Kidney (tissue), 13 donors: ENCODE measurements at regions not wholly inside any gene's neighbourhood (a gene's known extent, or its start where the extent isn't known, plus 50 kb on each side); places are given as distances from the start of the nearest gene placed in this dataset.

Experiments
- DNase-seq, 5 donors: peaks; one replicate each; pipeline ENCODE4 v3.0.0-alpha.2; 2013 to 2020
- FAIRE-seq: peaks from 2 replicates; lab custom pipeline; 2012; peaks lifted over from hg19 to GRCh38; lab: Jason Lieb, UNC
- H3K27ac ChIP-seq, 2 donors: one replicate each; pipeline ENCODE4 v1.7.0; 2013; ENCODE audit warnings: low read depth in 2 of 2, low read length in 2 of 2, inconsistent platforms in 1 of 2
- H3K27me3 ChIP-seq: one replicate; pipeline ENCODE4 v1.7.1; 2013; ENCODE audit warnings: low read length, inconsistent platforms; ENCODE audit not compliant: control insufficient read depth, insufficient read depth
- H3K36me3 ChIP-seq, 3 donors: one replicate each; pipeline versions ENCODE4 v1.7.0 to v1.7.1; 2013; ENCODE audit warnings: low read length in 3 of 3, control low read depth in 1 of 3, inconsistent platforms in 1 of 3; ENCODE audit not compliant: insufficient read depth in 3 of 3, control insufficient read depth in 2 of 3
- H3K4me1 ChIP-seq, 3 donors: one replicate each; pipeline versions ENCODE4 v1.7.0 to v1.7.1; 2013; ENCODE audit warnings: low read length in 3 of 3, inconsistent platforms in 1 of 3, low read depth in 1 of 3; ENCODE audit not compliant: control insufficient read depth in 2 of 3, insufficient read depth in 2 of 3
- H3K4me3 ChIP-seq, 3 donors: one replicate each; pipeline versions ENCODE4 v1.7.0 to v1.8.1; 2013; ENCODE audit warnings: low read length in 3 of 3, control low read depth in 1 of 3, inconsistent platforms in 1 of 3
- H3K9ac ChIP-seq, 3 donors: one replicate each; pipeline versions ENCODE4 v1.7.0 to v1.7.1; 2013; ENCODE audit warnings: low read length in 3 of 3, control low read depth in 1 of 3, inconsistent platforms in 1 of 3
- H3K9me3 ChIP-seq, 3 donors: one replicate each; pipeline versions ENCODE4 v1.7.0 to v1.7.1; 2013; ENCODE audit warnings: low read length in 3 of 3, control low read depth in 1 of 3, inconsistent platforms in 1 of 3; ENCODE audit not compliant: control insufficient read depth in 2 of 3, insufficient read depth in 1 of 3
- intact Hi-C: fragments of 100-400 bp; cut with DNase I; formaldehyde crosslinking; loops from one replicate; pipeline ENCODE4 v1.11.1; 2022
- TF ChIP-seq, protein P1 (sequence below): IDR thresholded peaks from 3 replicates; pipeline ENCODE4 v1.5.1; 2012; ENCODE audit warnings: mild to moderate bottlenecking, moderate library complexity, borderline replicate concordance; ENCODE audit not compliant: insufficient read depth; ENCODE audit errors: extremely low read depth
- donor health status: control.
- donor health status: control.
- donor health status: control.
- donor health status: control.
- donor health status: control.
- donor health status: DM: yes; HTN: yes; CAD: no.
- donor health status: Normal renal cell carcinoma (clear cell type).

GRCh38 chr2:223652902-223653301 is 50.7 kb upstream of the SCG2 start:
- DNase-seq, result no peak
- intact Hi-C loops, result no loop called here

DNA sequence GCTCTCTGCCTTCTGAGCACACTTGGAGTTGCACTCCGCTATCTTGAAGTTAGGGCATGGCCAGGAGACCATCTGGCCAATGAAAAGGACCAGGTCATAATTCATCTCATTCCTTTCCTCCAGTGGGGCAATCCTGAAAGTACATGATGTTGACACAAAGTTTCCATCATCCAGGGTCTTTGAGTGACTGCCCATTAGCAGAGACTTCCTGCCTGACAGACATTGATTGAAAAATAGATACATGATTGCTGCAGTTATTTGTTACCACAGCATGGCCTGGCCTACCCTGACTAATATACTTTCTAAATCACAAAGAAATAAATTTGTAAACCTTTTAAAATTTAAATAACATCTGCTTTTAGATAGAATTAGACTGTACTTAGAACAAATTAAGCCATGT is 50.0 kb upstream of the SCG2 start:
- no peak for FAIRE-seq
- Histone ChIP-seq H3K36me3 (no peaks in the 10 kb centered on the region), H3K4me3 (no peak overlapping the region), H3K9me3 (no peaks in the 10 kb centered on the region), H3K9ac (no peak overlapping the region), H3K4me1 (no peaks in the 10 kb centered on the region), H3K27ac (no peak overlapping the region), H3K27me3 (no peaks in the 10 kb centered on the region)
- intact Hi-C loops, result no loop called here
- no peak for DNase-seq
- TF ChIP-seq, protein P1, sequence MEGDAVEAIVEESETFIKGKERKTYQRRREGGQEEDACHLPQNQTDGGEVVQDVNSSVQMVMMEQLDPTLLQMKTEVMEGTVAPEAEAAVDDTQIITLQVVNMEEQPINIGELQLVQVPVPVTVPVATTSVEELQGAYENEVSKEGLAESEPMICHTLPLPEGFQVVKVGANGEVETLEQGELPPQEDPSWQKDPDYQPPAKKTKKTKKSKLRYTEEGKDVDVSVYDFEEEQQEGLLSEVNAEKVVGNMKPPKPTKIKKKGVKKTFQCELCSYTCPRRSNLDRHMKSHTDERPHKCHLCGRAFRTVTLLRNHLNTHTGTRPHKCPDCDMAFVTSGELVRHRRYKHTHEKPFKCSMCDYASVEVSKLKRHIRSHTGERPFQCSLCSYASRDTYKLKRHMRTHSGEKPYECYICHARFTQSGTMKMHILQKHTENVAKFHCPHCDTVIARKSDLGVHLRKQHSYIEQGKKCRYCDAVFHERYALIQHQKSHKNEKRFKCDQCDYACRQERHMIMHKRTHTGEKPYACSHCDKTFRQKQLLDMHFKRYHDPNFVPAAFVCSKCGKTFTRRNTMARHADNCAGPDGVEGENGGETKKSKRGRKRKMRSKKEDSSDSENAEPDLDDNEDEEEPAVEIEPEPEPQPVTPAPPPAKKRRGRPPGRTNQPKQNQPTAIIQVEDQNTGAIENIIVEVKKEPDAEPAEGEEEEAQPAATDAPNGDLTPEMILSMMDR, result no peak

More at GRCh38 chr2:223652902-223653301, 50.7 kb upstream of the SCG2 start:
- H3K27ac ChIP-seq, result no peak overlapping the region
- no peaks in the 10 kb centered on the region for H3K36me3 ChIP-seq
- H3K9ac ChIP-seq, result no peak overlapping the region
- FAIRE-seq, result no peak
- TF ChIP-seq, protein P1, result no peak
- H3K4me1 ChIP-seq, result no peaks in the 10 kb centered on the region
- no peaks in the 10 kb centered on the region for H3K9me3 ChIP-seq
- no peaks in the 10 kb centered on the region for H3K27me3 ChIP-seq
- H3K4me3 ChIP-seq, result no peak overlapping the region
